Tibial nerve (tissue), 4 donors: ENCODE measurements at regions not wholly inside any gene's neighbourhood (a gene's known extent, or its start where the extent isn't known, plus 50 kb on each side); places are given as distances from the start of the nearest gene placed in this dataset.

Experiments used
- EP300 ChIP-seq, 2 donors: sonication (generic); formaldehyde crosslinking; IDR thresholded peaks; one replicate each; pipeline ENCODE4 v1.6.1; 2017; ENCODE audit warnings: antibody characterized with exemption in 2 of 2, mild to moderate bottlenecking in 1 of 2
- POLR2A ChIP-seq, 2 donors: fragments of 450-650 bp; IDR thresholded peaks; one replicate each; pipeline ENCODE4 v1.6.1; 2017; ENCODE audit warnings: antibody characterized with exemption in 2 of 2, mild to moderate bottlenecking in 2 of 2, moderate library complexity in 2 of 2
- TF ChIP-seq, protein P1 (sequence below), 5 experiments: fragments of 200-600 bp in 3 of 5; fragments of 450-650 bp in 2 of 5; sonication (generic) in 3 of 5; IDR thresholded peaks; one replicate each; pipeline ENCODE4 v1.5.1; 2016 to 2019; ENCODE audit warnings: antibody characterized with exemption in 5 of 5, mild to moderate bottlenecking in 3 of 5, moderate library complexity in 2 of 5

DNA sequence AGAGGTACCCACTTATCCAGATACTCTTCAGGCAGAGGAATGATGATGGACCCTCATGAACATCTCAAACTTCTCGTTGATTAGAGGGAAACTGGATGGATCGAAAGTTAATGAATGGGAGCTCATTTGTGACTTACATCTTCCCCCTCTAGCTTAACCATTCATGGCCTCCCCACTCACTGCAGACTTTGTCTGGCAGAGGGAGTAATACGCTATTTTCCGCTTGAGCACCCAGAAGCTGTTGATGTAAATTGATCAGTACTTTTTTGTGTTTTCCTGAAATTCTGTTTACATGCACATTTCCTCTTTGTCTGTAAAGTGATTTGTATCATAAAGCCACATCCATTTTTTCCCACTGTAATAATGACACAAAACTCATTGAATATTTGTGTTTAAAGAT is 239.1 kb upstream of the RBFOX1 start:
- no peak for TF ChIP-seq POLR2A (IDR thresholded peaks at IDR 0.05)
- TF ChIP-seq, protein P1, sequence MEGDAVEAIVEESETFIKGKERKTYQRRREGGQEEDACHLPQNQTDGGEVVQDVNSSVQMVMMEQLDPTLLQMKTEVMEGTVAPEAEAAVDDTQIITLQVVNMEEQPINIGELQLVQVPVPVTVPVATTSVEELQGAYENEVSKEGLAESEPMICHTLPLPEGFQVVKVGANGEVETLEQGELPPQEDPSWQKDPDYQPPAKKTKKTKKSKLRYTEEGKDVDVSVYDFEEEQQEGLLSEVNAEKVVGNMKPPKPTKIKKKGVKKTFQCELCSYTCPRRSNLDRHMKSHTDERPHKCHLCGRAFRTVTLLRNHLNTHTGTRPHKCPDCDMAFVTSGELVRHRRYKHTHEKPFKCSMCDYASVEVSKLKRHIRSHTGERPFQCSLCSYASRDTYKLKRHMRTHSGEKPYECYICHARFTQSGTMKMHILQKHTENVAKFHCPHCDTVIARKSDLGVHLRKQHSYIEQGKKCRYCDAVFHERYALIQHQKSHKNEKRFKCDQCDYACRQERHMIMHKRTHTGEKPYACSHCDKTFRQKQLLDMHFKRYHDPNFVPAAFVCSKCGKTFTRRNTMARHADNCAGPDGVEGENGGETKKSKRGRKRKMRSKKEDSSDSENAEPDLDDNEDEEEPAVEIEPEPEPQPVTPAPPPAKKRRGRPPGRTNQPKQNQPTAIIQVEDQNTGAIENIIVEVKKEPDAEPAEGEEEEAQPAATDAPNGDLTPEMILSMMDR (IDR thresholded peaks at IDR 0.05): no peak
- no peak for TF ChIP-seq EP300 (IDR thresholded peaks at IDR 0.05)
